Heart left ventricle (tissue), 13 donors: ENCODE measurements at regions not wholly inside any gene's neighbourhood (a gene's known extent, or its start where the extent isn't known, plus 50 kb on each side); places are given as distances from the start of the nearest gene placed in this dataset.

Experiments
- POLR2A ChIP-seq, 2 donors: fragments of 450-650 bp; IDR thresholded peaks; one replicate each; pipeline ENCODE4 v1.6.1; 2017; ENCODE audit warnings: antibody characterized with exemption in 2 of 2, mild to moderate bottlenecking in 2 of 2, moderate library complexity in 2 of 2
- TF ChIP-seq, protein P1 (sequence below), 12 donors: fragments of 200-600 bp; sonication (generic) in 4 of 12; IDR thresholded peaks; one replicate each; pipeline versions ENCODE4 v1.5.0 to v1.8.0; 2018 to 2022; ENCODE audit warnings: antibody characterized with exemption in 12 of 12, mild to moderate bottlenecking in 5 of 12
- donor health status: ischemic (EF 13 %, LVEDD 7.1; RV severe dilation, severe dysfunction).
- donor health status: DM: no; HTN: yes; CAD: no.
- donor health status: DM: no; HTN: no; CAD: no.
- donor health status: ischemic (EF 25% LVEDD 6.9; RV normal size, moderate dysfunction).
- donor health status: ischemic (EF 25% LVEDD 5.7; RV mildly dilated, moderate dysfunction).
- donor health status: ischemic (EF 35%, LVEDD 5.7; RV mildly dilated, moderate dysfunction).
- donor health status: nonischemic (EF 11% LVEDD 7.7; RV severe dilation, severe dysfunction).
- donor health status: DM: yes; HTN: yes; CAD: no.
- donor health status: PGD.
- donor health status: ischemic (EF 29% LVEDD 5.4; RV normal size, mild dysfunction).
- donor health status: nonischemic (EF 23%, LVEDD 6.1; RV moderate dilation, normal function).

GRCh38 chr7:70997261-70997660 is 134.7 kb upstream of the GALNT17 start:
- TF ChIP-seq POLR2A (IDR thresholded peaks at IDR 0.05): no peak
- TF ChIP-seq, protein P1, sequence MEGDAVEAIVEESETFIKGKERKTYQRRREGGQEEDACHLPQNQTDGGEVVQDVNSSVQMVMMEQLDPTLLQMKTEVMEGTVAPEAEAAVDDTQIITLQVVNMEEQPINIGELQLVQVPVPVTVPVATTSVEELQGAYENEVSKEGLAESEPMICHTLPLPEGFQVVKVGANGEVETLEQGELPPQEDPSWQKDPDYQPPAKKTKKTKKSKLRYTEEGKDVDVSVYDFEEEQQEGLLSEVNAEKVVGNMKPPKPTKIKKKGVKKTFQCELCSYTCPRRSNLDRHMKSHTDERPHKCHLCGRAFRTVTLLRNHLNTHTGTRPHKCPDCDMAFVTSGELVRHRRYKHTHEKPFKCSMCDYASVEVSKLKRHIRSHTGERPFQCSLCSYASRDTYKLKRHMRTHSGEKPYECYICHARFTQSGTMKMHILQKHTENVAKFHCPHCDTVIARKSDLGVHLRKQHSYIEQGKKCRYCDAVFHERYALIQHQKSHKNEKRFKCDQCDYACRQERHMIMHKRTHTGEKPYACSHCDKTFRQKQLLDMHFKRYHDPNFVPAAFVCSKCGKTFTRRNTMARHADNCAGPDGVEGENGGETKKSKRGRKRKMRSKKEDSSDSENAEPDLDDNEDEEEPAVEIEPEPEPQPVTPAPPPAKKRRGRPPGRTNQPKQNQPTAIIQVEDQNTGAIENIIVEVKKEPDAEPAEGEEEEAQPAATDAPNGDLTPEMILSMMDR (IDR thresholded peaks at IDR 0.05): no peak
